K562 (cell line): ENCODE measurements at regions not wholly inside any gene's neighbourhood (a gene's known extent, or its start where the extent isn't known, plus 50 kb on each side); places are given as distances from the start of the nearest gene placed in this dataset.

Experiments used
- E2F6 ChIP-seq, 2 experiments: IDR thresholded peaks; 2 replicates each; pipeline ENCODE4 v1.6.1; 2011; ENCODE audit warnings: borderline replicate concordance in 1 of 2, control low read depth in 1 of 2, low read depth in 1 of 2, low read length in 1 of 2, mild to moderate bottlenecking in 1 of 2, mixed read lengths in 1 of 2, moderate library complexity in 1 of 2; ENCODE audit not compliant: insufficient read depth in 1 of 2, insufficient read length in 1 of 2, poor library complexity in 1 of 2, severe bottlenecking in 1 of 2; ENCODE audit errors: extremely low read depth in 1 of 2
- GTF2A2 ChIP-seq: IDR thresholded peaks from 2 replicates; pipeline ENCODE4 v1.6.1; 2016; ENCODE audit warnings: mild to moderate bottlenecking, missing genetic modification characterization, missing compliant biosample characterization
- HOMEZ ChIP-seq: fragments of 250-450 bp; sonication (Bioruptor Pico); IDR thresholded peaks from 2 replicates; pipeline ENCODE4 v1.4.0; 2020; ENCODE audit warnings: mild to moderate bottlenecking, moderate library complexity
- IFI16 ChIP-seq: fragments of 250-450 bp; sonication (Bioruptor Pico); IDR thresholded peaks from 2 replicates; pipeline ENCODE4 v2.1.2; 2022; ENCODE audit warnings: mild to moderate bottlenecking, inconsistent platforms
- MXI1 ChIP-seq: IDR thresholded peaks from 2 replicates; pipeline ENCODE4 v1.6.1; 2011; ENCODE audit warnings: low read depth, mild to moderate bottlenecking, improper control_type of control experiment, low read length
- NFE2 ChIP-seq: IDR thresholded peaks from 2 replicates; pipeline ENCODE4 v1.6.1; 2014; ENCODE audit warnings: antibody characterized with exemption, low read depth
- NR3C1 ChIP-seq: sonication (generic); formaldehyde crosslinking; IDR thresholded peaks from 2 replicates; pipeline ENCODE4 v1.8.1; 2022; ENCODE audit warnings: missing genetic modification reagents
- SIRT6 ChIP-seq: IDR thresholded peaks from one replicate; pipeline ENCODE4 v1.6.1; 2012; ENCODE audit warnings: low read depth, mild to moderate bottlenecking, control low read depth, inconsistent platforms, low read length, moderate library complexity
- ZFP36 ChIP-seq: fragments of 150-350 bp; IDR thresholded peaks from 2 replicates; pipeline ENCODE4 v1.6.1; 2018; ENCODE audit warnings: low read length, low read depth; ENCODE audit not compliant: partially characterized antibody

GRCh38 chr7:81499262-81500116, 270.4 kb downstream of the HGF start (continued):
- no peak for TF ChIP-seq E2F6 (IDR thresholded peaks at IDR 0.05; ENCODE audit: borderline replicate concordance in 1 of 2, extremely low read depth in 1 of 2, insufficient read depth in 1 of 2, insufficient read length in 1 of 2, low read depth in 1 of 2, low read length in 1 of 2, poor library complexity in 1 of 2, severe bottlenecking in 1 of 2)
- TF ChIP-seq GTF2A2 (tag): no peak
- no peak for TF ChIP-seq IFI16 (CRISPR knock-in tag)
- no peak for TF ChIP-seq SIRT6
- no peak for TF ChIP-seq MXI1
- TF ChIP-seq NFE2: peak; percentile 48
- no peak for TF ChIP-seq NR3C1 (CRISPR knock-in tag)
- no peak for TF ChIP-seq HOMEZ (CRISPR knock-in tag)
- no peak for TF ChIP-seq ZFP36
- TF ChIP-seq, all 486 proteins: peak for 9
